ENCODE measurements at regions not wholly inside any gene's neighbourhood (a gene's known extent, or its start where the extent isn't known, plus 50 kb on each side); places are given as distances from the start of the nearest gene placed in this dataset.

DNA sequence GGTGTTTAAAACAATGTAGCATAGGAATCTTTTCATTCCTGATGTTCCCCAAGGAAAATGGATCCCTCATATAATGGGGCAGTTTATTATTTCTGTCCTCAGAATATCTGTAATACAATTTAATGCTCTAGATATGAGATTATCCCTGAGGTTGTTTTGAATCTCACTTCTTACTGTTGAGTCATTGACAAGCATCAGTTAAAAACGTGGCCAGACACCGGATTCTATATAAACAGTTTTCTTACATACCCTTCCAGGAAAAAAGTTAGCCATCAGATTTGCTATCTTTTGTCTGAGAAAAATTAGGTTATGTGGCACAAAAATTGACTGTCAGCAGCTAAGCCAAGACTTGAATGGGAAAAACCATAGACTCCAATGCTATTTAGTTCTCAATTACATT is 539.8 kb upstream of the CELF2 start:
- no peak for DNase-seq (ENCODE audit: extremely low read depth in 1 of 11, low read depth in 9 of 11, low spot score in 4 of 11)

DNA sequence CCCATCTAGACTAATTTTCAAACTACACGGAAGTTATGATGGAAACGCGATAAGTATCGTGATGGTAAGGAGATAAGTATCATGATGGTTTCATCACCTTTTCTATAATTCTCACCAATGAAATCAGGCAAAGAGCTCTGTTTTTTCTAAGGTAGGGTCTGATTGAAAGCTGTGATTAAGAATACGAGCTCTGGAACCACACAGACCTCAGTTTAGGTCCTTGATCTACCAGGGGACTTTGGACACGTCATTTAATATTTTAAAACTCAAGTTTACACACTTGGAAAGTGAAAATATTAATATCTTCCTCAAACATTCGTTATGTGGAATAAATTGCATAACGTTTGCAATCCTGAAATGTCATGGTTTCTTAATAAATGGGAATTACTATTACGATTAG is 538.2 kb upstream of the CELF2 start:
- DNase-seq (ENCODE audit: extremely low read depth in 1 of 11, low read depth in 9 of 11, low spot score in 4 of 11): no peak

DNA sequence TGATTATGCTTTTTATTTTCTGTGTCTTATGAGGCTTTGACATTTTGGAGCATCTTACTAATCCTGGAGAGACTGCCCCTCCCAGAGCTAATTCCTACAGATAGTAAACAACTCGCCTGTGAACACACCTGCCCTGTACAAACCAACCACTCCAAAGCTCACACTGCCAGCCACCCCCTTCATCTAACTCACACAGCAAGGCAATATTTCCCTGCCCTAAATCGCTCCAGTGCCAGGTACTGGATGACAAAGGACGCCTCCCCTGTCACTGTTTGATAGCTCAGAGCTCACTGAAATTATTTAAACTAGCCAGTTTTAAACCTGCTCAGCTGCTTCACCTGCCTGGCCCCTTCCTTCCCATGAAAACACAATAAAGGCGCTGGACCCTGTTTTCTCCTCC is 535.1 kb upstream of the CELF2 start:
- DNase-seq (ENCODE audit: extremely low read depth in 1 of 11, low read depth in 9 of 11, low spot score in 4 of 11): no peak

DNA sequence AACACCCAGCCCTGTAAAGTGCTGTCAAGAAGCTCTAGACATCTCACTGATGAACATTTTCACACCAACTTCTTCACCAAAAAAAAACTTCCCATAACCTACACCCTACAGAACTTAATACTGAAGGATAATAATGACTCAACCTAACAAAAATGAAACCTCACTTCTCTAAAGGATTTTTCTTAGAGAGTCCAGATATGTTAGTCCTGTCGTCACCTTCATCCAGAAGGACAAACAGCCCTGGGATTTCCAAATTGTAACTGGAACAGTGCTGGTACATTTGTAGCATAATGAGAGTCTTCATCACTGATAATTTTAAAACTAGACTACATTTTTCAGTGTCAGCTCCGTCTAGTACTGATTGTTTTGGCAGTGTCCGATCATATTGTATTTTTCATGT is 528.6 kb upstream of the CELF2 start:
- no peak for DNase-seq (ENCODE audit: extremely low read depth in 1 of 11, low read depth in 9 of 11, low spot score in 4 of 11)

DNA sequence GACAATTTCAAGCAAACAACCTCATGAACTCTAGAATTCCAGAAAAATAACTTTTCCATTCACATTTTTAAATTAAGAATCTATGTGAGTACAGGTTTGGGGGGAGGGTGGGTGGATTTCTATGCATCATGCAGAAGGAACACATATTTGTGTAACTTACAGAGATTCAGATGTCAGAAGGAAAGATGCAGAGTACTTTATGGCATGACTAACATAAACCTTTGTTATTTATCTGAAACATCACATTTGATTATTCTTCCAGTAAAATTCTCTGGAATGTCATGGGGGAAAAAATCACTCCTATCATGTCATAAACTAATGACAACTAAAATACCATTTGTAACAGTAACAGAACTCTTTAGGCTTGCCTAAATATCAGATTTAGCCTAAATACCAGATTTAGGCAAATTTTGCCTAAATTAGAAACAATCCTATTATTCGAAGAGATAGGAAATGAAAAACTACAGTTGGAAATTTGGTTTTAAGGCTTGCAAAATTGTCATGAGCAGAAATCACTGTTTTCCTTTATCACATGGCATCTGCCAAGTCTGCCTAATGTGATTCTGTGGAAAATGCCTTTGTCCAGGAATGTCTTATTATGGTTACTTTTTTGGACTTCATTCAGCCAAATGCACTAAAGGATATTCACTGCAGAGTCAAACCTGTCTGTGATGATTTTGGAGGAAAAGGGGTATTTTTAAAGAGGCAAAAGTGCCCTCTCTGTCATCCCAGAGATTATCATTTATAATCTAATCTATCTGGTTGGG is 527.7 kb upstream of the CELF2 start:
- DNase-seq (ENCODE audit: extremely low read depth in 1 of 11, low read depth in 9 of 11, low spot score in 4 of 11): no peak

DNA sequence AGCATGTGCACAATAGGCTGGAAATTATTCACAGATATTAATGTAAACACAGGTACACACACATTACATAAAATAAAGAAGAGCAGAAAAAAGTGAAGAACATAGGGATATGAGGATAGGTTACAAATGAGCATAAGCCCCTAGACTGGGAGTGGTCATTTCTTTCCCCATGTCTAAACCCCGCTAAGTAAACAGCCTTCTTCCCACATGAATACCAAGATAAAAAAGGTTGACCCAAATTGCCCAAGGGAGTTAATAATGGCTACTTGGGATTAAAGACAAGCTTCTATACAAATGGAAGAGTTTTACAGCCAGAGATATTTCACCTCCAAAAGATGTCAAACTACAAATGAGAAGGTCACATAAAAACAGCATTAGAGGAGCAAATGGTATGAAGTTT is 527.1 kb upstream of the CELF2 start:
- no peak for DNase-seq (ENCODE audit: extremely low read depth in 1 of 11, low read depth in 9 of 11, low spot score in 4 of 11)

DNA sequence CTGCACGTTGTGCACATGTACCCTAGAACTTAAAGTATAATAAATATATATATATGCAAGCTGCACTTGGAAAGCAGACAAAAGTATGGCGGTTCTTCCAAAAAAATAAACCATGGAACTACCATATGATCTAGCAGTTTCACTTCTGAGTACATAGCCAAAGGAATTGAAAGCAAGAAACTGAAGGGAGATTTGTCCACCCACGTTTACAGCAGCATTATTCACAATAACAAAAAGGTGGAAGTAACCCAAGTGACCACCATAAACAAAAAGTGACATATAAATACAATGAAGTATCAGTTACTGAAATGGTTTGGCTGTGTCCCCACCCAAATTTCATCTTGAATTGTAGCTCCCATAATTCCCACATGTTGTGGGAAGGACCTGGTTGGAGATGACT is 525.3 kb upstream of the CELF2 start:
- DNase-seq (ENCODE audit: extremely low read depth in 1 of 11, low read depth in 9 of 11, low spot score in 4 of 11): no peak

DNA sequence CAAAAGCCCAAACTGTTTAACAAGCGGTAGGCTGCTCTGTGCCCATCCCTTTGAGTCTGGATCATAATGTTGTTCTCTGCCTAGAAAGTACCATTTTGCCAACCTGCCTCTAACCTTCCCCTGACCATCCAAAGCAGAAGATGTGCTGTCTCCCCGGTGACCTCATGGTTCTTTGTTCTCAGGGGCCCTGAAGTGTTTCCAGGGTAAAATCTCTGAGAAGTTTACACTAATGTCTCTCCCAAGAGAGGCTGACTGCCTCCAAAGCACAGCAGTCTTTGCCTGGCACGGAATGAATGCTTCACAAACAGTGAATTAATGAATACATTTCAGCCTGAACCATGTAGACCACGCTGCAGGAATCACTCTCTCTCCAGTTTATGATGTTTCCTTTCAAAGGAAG is 523.8 kb upstream of the CELF2 start:
- no peak for DNase-seq (ENCODE audit: extremely low read depth in 1 of 11, low read depth in 9 of 11, low spot score in 4 of 11)

DNA sequence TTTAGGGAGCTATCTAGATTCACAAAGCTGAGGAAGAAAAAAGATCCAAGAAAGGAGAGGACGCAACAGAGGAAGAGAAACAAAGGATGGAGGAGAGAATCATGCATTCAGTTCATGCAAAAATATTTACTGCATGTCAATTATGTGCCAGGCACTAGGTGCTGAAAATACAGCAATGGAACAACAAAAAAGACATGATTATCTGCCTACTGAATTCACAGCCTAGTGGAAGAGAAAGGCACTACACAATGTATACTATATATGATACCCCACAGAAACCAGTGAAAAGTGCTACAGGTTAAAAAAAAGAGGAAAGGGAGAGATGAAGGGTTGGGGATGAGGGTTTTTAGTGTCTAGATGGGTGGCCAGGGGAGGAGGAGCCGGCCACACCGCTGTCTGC is 520.4 kb upstream of the CELF2 start:
- no peak for DNase-seq (ENCODE audit: extremely low read depth in 1 of 11, low read depth in 9 of 11, low spot score in 4 of 11)

DNA sequence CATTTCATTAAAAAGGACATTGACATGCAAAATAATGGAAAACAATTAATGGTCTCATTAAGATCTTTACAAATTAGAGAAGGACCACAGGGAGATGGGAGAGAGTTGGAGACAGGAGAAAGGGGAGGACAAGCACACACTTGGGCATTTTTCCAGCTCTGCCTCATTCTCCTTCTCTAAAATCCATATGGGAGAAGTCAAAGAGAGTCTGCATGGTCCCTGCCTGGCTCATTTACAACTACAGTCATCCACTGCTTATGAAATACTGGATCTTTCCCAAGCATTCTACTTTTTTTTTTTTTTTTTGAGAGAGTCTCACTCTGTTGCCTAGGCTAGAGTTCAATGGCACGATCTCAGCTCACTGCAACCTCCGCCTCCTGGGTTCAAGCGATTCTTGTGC is 518.9 kb upstream of the CELF2 start:
- no peak for DNase-seq (ENCODE audit: extremely low read depth in 1 of 11, low read depth in 9 of 11, low spot score in 4 of 11)

DNA sequence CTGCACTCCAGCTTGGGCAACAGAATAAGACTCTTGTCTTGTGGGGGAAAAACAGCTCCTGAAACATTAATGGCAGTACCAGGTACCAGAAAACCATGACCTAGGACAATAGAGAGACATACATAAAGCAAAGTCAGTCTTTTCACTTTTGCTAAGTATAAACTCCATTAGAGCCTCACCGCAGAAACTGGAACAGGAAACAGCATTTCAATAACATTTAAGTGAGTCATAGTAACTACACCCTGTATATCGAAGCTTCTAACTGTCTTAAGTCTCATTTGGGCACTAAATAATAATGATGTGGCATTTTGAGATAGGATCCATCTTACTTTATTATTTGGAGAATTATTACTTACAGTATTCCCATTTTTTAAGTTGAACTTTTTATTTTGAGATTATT is 517.8 kb upstream of the CELF2 start:
- no peak for DNase-seq (ENCODE audit: extremely low read depth in 1 of 11, low read depth in 9 of 11, low spot score in 4 of 11)

DNA sequence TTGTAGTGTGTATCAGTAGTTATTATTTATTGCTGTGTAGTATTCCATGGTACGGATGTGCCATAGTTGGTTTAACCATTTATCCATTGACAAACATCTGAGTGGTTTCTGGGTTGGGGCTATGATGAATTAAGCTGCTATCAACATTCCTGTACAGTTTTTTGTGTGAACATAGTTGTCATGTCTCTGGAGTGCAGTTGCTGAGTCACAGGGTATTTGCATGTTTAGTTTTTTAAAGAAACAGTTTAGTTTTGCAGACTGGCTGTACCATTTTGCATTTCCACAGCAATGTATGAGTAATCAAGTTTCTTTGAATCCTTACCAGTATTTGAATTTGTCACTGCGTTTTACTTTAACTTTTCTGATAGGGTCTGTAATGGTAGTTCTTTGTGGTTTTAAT is 516.7 kb upstream of the CELF2 start:
- DNase-seq (ENCODE audit: extremely low read depth in 1 of 11, low read depth in 9 of 11, low spot score in 4 of 11): no peak

DNA sequence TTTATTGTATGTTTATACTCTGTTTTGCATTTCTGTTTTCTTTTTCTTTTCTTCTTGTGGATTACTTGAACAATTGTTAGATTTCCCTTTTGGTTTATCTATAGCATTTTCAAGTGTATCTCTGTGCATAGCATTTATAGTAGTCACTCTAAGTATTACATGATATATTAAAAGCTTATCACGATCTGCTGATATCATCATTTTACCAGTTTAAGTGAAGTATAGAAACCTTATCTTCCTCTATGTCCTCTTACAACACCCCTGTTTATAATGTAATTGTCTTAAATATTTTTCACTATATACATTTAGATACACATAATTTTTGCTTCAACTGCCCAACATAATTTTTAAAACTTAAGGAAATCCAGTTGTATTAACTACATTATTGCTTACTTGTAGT is 513.9 kb upstream of the CELF2 start:
- DNase-seq (ENCODE audit: extremely low read depth in 1 of 11, low read depth in 9 of 11, low spot score in 4 of 11): no peak

DNA sequence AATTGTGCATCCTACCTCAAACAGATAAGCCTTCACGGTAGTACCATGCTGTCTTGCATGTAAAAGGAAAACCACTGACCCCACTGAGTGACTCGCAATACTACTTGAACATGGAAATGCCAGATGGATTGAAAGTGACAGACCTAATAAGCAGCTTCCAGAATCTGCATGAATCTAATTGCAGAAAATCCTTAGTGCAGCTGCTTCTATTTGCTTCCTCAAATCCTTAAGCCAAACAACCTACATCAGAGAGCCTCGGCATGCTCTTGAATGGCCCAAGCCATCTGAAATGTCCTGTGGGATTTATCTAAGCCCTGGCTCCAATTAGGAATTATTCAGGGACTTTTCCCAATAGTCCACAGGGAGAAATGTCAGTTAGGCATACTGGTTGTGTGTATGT is 509.5 kb upstream of the CELF2 start:
- DNase-seq (ENCODE audit: extremely low read depth in 1 of 11, low read depth in 9 of 11, low spot score in 4 of 11): no peak

DNA sequence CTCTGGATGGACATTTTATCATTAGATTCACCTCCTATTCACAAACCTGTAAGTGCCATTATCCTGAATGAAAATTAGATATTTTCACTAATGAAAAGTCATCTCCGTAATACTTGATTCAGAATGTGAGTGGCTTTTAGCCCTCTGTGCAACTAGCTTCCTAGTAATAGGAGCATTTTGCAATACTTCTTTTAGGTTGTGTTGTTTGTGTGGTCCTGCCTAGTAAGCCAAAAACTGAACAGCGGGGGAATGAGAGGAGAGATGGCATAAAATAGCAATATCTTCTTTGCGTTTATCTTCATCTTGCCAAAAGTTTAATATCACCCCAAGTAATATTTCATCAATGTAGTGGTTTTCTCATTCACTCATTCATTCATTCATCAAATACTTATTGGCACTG is 507.5 kb upstream of the CELF2 start:
- DNase-seq (ENCODE audit: extremely low read depth in 1 of 11, low read depth in 9 of 11, low spot score in 4 of 11): no peak

DNA sequence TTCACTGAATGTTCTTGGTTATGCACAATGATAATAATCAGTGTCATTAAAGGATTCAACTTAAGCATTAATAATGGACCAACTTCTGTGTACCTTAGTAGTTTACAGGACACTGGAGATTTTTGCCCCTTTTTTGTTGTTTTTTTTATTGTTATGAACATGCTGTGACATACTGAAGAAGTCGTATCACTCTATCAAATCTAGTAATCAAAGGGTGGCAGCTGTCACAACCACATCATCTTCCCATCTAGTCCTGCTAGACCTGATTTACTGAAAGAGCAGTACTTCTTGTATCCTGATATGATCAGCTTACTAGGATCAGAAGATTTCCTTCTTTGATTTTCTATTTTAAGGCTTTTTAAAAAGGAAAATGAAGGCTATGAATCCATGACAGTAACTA is 504.6 kb upstream of the CELF2 start:
- no peak for DNase-seq (ENCODE audit: extremely low read depth in 1 of 11, low read depth in 9 of 11, low spot score in 4 of 11)

DNA sequence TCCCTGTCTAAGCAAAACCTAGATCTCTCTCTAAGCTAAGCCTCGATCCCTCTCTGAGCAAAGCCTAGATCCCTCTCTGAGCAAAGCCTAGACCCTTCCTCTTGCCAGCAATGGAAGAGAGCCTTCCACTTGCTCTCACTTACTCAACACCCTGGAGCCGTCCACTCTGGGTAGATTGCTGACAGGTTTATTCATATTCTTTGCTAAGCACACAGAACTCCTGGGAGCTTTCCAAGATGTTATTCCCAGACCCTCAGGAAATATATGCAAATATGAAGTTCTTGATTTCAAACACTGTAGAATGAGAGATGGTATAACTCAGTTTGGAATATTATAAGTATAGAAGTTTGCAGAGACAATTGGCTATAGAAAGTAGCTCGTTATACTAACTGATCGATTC is 503.8 kb upstream of the CELF2 start:
- no peak for DNase-seq (ENCODE audit: extremely low read depth in 1 of 11, low read depth in 9 of 11, low spot score in 4 of 11)

DNA sequence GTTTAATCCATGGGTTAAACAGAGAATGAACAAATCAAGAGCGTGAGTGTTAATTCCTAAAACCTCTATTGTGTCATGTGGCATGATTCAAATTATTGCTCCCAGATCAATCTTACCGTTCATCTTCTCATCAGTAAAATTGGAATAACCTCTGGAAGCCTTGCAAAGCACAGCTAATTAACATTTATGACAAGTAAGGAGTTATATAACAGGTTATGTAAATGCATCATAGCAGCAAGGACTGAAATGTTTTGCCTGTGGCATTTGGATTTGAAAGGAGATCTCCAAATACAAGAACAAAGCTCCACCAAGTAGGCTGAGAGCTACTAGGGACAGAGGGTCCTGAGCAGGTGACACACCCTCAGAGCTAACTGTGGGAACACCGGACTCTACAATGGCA is 502.9 kb upstream of the CELF2 start:
- DNase-seq (ENCODE audit: extremely low read depth in 1 of 11, low read depth in 9 of 11, low spot score in 4 of 11): no peak

DNA sequence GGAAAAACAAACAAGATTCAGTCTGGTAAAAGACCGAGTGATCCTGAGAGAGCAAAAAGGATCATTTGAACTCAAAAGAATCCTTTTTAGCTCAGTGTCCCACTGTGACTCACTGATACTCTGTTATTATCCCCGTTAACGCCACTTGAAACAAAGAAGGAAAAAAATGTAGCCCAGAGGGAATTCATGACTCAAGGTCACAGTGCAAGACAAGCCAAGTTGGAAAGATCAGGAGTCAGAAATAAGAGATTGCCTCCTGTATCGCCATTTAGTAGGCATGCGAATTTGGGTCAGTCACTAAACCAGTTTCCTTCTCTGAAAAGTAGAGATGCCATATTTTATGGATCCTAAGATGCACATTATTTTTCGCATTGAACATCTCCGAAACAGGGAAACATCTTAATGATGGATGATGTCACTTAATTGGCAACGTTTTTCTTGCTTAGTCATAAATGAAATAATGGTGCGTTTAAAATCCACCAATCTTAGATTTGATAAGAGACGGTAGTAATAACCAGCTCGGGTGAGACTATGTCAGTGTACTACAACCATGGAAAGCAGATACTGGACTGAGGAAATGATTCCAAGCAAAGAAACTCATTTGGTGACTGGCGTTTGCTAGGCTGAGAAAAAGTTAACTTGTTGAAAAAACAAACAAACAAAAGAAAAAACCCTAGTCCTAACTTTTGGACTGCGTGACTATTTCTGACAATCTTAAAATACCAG is 502.0 kb upstream of the CELF2 start:
- DNase-seq (ENCODE audit: extremely low read depth in 1 of 11, low read depth in 9 of 11, low spot score in 4 of 11): no peak

DNA sequence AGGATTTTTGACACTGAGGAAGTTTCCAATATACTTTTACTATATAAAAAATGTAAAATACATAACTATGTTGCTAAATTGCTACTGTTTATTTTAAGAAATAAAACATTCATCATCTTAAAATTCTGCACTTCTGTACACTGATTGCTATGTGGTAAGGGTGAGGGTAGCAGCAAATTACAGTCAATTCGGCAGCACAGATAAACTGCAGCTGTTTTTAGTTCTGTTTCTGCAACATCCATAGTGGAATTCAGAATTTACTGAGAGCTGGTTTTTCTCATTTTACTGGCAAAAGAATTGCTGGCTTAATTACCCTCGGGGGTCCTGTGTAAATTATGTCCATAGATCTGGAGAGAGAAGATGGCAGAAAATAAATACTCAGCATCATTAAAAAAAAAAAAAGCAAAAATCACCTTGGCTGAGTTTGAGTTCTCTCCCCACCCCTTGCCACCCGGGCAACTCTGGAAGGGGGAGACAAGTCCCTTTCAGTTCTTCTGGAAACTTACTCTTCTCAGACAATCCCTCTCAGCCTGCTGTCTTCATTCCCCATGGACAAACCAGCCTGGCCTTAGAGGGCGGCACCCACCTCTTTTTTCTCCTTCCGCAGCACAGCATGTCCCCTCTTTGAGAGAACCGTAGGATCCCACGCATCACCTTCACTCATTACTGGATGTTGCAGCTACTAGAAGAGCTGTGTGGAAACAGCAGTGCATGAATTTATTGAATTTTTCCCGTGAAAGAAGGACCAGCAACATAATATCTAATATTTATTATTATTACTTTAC is 501.1 kb upstream of the CELF2 start:
- peak in 2 of 11 donors; percentile 9 for DNase-seq (ENCODE audit: extremely low read depth in 1 of 11, low read depth in 9 of 11, low spot score in 4 of 11)

Data from renal cortex interstitium (tissue), 11 donors.